ENCODE measurements at regions not wholly inside any gene's neighbourhood (a gene's known extent, or its start where the extent isn't known, plus 50 kb on each side); places are given as distances from the start of the nearest gene placed in this dataset.
"Not testable (repeated sequence)": the region's sequence is repeated elsewhere in the genome, so short reads cannot be mapped to it uniquely, and the experiment has no call there.

GRCh38 chr13:18697221-18697620, 484.4 kb downstream of the TUBA3C start:
- TF ChIP-seq POLR2AphosphoS5 (IDR thresholded peaks at IDR 0.05); POLR2A (IDR thresholded peaks at IDR 0.05); CTCF (IDR thresholded peaks at IDR 0.05 in 8 of 11, conservative IDR thresholded peaks at IDR 0.05 in 3 of 11): not testable (repeated sequence)
